HL-60 (cell line): ENCODE measurements at regions not wholly inside any gene's neighbourhood (a gene's known extent, or its start where the extent isn't known, plus 50 kb on each side); places are given as distances from the start of the nearest gene placed in this dataset.

ENCODE experiments used
- POLR2AphosphoS5 ChIP-seq: IDR thresholded peaks from 2 replicates; pipeline ENCODE4 v1.6.1; 2012; ENCODE audit warnings: low read depth
- TF ChIP-seq, protein P1 (sequence below): IDR thresholded peaks from one replicate; pipeline ENCODE4 v1.5.1; 2011; ENCODE audit warnings: low read length, control low read depth, inconsistent platforms; ENCODE audit not compliant: insufficient read depth
- TF ChIP-seq, protein P2 (sequence below): IDR thresholded peaks from 2 replicates; pipeline ENCODE4 v1.6.1; 2012; ENCODE audit warnings: low read depth; ENCODE audit not compliant: insufficient replicate concordance

DNA sequence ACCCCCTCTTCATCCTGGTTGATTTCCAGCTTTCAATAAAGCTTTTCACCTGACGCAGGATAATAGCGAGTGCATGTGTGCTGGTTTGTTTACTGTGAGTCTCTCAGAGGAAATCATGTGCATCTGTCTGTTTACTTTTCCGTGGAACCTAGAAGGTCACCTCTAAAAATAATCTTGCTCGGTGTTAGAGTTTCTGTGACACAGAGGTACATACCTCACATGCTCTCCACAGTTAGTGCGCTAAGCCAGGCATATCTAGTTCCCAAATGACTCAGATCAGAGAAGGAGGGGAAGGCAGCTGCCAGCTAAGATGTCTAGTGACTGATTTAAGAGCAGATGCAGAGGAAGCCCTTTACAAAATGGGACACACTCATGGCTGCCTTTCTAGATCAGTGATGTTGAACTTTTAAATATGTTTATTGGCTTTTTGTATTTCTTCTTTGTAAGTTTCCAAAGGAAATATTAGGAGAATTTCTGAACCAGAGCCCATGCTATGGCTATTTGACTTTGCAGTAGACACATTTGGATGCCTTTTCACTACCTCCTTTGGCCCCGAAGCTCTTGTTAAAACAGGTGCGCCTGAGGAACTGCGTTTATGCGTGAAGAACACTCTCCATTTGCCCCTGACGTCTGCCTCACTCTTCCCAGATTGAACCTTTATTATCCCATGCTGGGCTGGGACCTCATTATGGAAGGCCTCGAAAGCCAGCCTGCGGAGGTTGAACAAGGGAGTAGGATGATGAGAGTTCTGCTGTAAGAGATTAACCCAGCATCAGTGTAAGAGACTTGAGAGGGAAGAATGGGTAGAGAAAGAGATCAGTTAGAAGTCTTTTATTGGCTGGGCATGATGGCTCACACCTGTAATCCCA, 145.6 kb downstream of the FAM161A start:
- TF ChIP-seq, protein P1, sequence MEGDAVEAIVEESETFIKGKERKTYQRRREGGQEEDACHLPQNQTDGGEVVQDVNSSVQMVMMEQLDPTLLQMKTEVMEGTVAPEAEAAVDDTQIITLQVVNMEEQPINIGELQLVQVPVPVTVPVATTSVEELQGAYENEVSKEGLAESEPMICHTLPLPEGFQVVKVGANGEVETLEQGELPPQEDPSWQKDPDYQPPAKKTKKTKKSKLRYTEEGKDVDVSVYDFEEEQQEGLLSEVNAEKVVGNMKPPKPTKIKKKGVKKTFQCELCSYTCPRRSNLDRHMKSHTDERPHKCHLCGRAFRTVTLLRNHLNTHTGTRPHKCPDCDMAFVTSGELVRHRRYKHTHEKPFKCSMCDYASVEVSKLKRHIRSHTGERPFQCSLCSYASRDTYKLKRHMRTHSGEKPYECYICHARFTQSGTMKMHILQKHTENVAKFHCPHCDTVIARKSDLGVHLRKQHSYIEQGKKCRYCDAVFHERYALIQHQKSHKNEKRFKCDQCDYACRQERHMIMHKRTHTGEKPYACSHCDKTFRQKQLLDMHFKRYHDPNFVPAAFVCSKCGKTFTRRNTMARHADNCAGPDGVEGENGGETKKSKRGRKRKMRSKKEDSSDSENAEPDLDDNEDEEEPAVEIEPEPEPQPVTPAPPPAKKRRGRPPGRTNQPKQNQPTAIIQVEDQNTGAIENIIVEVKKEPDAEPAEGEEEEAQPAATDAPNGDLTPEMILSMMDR: no peak
- no peak for TF ChIP-seq POLR2AphosphoS5
- TF ChIP-seq, protein P2, sequence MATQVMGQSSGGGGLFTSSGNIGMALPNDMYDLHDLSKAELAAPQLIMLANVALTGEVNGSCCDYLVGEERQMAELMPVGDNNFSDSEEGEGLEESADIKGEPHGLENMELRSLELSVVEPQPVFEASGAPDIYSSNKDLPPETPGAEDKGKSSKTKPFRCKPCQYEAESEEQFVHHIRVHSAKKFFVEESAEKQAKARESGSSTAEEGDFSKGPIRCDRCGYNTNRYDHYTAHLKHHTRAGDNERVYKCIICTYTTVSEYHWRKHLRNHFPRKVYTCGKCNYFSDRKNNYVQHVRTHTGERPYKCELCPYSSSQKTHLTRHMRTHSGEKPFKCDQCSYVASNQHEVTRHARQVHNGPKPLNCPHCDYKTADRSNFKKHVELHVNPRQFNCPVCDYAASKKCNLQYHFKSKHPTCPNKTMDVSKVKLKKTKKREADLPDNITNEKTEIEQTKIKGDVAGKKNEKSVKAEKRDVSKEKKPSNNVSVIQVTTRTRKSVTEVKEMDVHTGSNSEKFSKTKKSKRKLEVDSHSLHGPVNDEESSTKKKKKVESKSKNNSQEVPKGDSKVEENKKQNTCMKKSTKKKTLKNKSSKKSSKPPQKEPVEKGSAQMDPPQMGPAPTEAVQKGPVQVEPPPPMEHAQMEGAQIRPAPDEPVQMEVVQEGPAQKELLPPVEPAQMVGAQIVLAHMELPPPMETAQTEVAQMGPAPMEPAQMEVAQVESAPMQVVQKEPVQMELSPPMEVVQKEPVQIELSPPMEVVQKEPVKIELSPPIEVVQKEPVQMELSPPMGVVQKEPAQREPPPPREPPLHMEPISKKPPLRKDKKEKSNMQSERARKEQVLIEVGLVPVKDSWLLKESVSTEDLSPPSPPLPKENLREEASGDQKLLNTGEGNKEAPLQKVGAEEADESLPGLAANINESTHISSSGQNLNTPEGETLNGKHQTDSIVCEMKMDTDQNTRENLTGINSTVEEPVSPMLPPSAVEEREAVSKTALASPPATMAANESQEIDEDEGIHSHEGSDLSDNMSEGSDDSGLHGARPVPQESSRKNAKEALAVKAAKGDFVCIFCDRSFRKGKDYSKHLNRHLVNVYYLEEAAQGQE: no peak
